Activated CD8-positive, alpha-beta T cell treated with anti-CD3 and anti-CD28 coated beads for 36 hours (primary cell): ENCODE measurements at regions not wholly inside any gene's neighbourhood (a gene's known extent, or its start where the extent isn't known, plus 50 kb on each side); places are given as distances from the start of the nearest gene placed in this dataset.

ENCODE experiments used
- ATAC-seq: fragments of 200-7000 bp; cut with Tn5 transposase; one replicate; pipeline ENCODE4 v1.10.0; 2021; ENCODE audit warnings: mild to moderate bottlenecking, moderate library complexity
- CTCF ChIA-PET: fragments of 350-600 bp; sonication (Branson Sonifier 250); formaldehyde crosslinking; loops from one replicate; lab custom pipeline; 2021; ENCODE audit warnings: antibody characterized with exemption; lab: Charles Lee
- POLR2A ChIA-PET: fragments of 350-600 bp; sonication (Branson Sonifier 250); formaldehyde crosslinking; loops from one replicate; lab custom pipeline; 2021; ENCODE audit warnings: antibody characterized with exemption; lab: Charles Lee
- DNase-seq: peaks from one replicate; pipeline ENCODE4 v3.0.0-alpha.2; 2020
- H3K27ac Mint-ChIP-seq: one replicate; pipeline ENCODE4 v1.8.0; 2021; ENCODE audit warnings: mild to moderate bottlenecking, mixed read lengths
- H3K27me3 Mint-ChIP-seq: one replicate; pipeline ENCODE4 v1.8.0; 2021; ENCODE audit warnings: mixed read lengths
- H3K36me3 Mint-ChIP-seq: one replicate; pipeline ENCODE4 v1.8.0; 2021; ENCODE audit warnings: low read depth, mixed read lengths
- H3K4me1 Mint-ChIP-seq: one replicate; pipeline ENCODE4 v1.8.0; 2021; ENCODE audit warnings: low read depth, mixed read lengths
- H3K4me3 Mint-ChIP-seq: one replicate; pipeline ENCODE4 v1.8.0; 2021; ENCODE audit warnings: mild to moderate bottlenecking, moderate library complexity, mixed read lengths
- H3K9me3 Mint-ChIP-seq: one replicate; pipeline ENCODE4 v1.8.0; 2021; ENCODE audit warnings: mixed read lengths
- CTCF ChIP-seq: fragments of 200-600 bp; IDR thresholded peaks from one replicate; pipeline ENCODE4 v1.8.0; 2022; ENCODE audit warnings: antibody characterized with exemption, mild to moderate bottlenecking
- intact Hi-C: fragments of 100-400 bp; cut with micrococcal nuclease; formaldehyde crosslinking; loops from one replicate; pipeline ENCODE4 v1.10.0; 2022

DNA sequence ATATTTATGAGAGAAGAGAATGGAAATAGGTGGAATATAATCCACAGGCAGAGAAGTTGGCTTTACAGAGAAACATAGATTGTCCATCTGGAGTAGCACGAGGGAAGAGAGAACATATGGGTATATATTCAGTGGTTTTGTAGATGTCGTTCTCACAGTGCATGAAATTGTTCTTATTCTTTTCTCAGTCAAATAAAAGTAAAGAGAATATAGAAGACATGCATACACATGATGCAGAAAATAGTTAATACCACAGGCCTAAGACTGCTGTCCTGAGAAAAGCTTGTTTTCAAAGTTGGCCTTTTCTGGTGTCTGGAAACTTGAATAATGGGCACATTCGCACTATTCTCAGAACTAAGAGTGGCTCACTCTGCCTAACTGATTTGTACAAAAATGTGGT, 378.1 kb downstream of the GABRG1 start:
- no peak for DNase-seq
- no peaks in the 10 kb centered on the region for H3K4me1 Mint-ChIP-seq
- H3K27me3 Mint-ChIP-seq, result no peaks in the 10 kb centered on the region
- H3K4me3 Mint-ChIP-seq, result no peak overlapping the region
- H3K27ac Mint-ChIP-seq, result no peak overlapping the region
- intact Hi-C loops, result no loop called here
- ChIA-PET POLR2A (no interaction called here), CTCF (no interaction called here)
- no peak for ATAC-seq
- H3K9me3 Mint-ChIP-seq, result peaks cover 12% of the 10 kb centered on the region
- TF ChIP-seq CTCF, result no peak
- no peaks in the 10 kb centered on the region for H3K36me3 Mint-ChIP-seq

GRCh38 chr4:45741897-45742296, 382.0 kb downstream of the GABRG1 start:
- Mint-ChIP-seq H3K9me3 (peaks cover 28% of the 10 kb centered on the region), H3K36me3 (no peaks in the 10 kb centered on the region), H3K27me3 (no peaks in the 10 kb centered on the region), H3K27ac (no peak overlapping the region), H3K4me3 (no peak overlapping the region), H3K4me1 (no peaks in the 10 kb centered on the region)
- TF ChIP-seq CTCF, result no peak
- intact Hi-C loops, result no loop called here
- DNase-seq, result no peak
- ChIA-PET CTCF (no interaction called here), POLR2A (no interaction called here)
- ATAC-seq, result no peak

GRCh38 chr4:45732161-45732560, 391.7 kb downstream of the GABRG1 start:
- ATAC-seq (no peak), DNase-seq (no peak)
- Mint-ChIP-seq H3K9me3 (peaks cover 14% of the 10 kb centered on the region), H3K4me1 (no peaks in the 10 kb centered on the region), H3K27me3 (no peaks in the 10 kb centered on the region), H3K27ac (no peak overlapping the region), H3K4me3 (no peak overlapping the region), H3K36me3 (no peaks in the 10 kb centered on the region)
- intact Hi-C loops, result no loop called here
- ChIA-PET CTCF (no interaction called here), POLR2A (no interaction called here)
- no peak for TF ChIP-seq CTCF

DNA sequence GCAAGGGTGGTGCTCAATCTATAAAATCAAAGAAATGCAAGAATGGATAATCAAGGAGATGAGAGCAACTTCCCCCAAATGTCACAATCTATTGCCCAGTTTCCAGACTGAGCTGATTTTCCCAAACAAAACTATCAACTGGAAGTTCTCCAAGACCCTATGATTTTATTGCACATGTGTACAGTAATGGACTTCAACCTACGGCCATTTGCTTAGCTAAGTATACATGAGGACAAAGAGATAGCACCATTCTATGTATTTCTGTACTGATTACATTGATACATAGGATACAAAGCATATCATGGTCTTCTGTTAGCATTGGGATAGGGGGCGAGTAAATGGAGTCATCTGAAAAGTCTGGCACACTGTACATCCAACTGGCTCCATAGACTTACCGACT, 407.8 kb downstream of the GABRG1 start:
- DNase-seq (no peak), ATAC-seq (no peak)
- Mint-ChIP-seq H3K27ac (no peak overlapping the region), H3K36me3 (no peaks in the 10 kb centered on the region), H3K27me3 (no peaks in the 10 kb centered on the region), H3K4me1 (no peaks in the 10 kb centered on the region), H3K9me3 (peaks cover 7% of the 10 kb centered on the region), H3K4me3 (no peak overlapping the region)
- ChIA-PET POLR2A (no interaction called here), CTCF (no interaction called here)
- no peak for TF ChIP-seq CTCF
- intact Hi-C loops, result no loop called here

- no peaks in the 10 kb centered on the region for H3K27me3 Mint-ChIP-seq
These were observed 409.9 kb downstream of the GABRG1 start for GRCh38 chr4:45713996-45714395.

More at GRCh38 chr4:45713996-45714395, 409.9 kb downstream of the GABRG1 start:
- intact Hi-C loops, result no loop called here
- Mint-ChIP-seq H3K36me3 (no peaks in the 10 kb centered on the region), H3K27ac (no peak overlapping the region), H3K9me3 (peaks cover 5% of the 10 kb centered on the region), H3K4me1 (no peaks in the 10 kb centered on the region), H3K4me3 (no peak overlapping the region)
- no peak for DNase-seq
- ATAC-seq, result no peak
- ChIA-PET CTCF (no interaction called here), POLR2A (no interaction called here)
- no peak for TF ChIP-seq CTCF
